HG03060 (cell line): ENCODE measurements at regions not wholly inside any gene's neighbourhood (a gene's known extent, or its start where the extent isn't known, plus 50 kb on each side); places are given as distances from the start of the nearest gene placed in this dataset.
"Not testable (repeated sequence)": the region's sequence is repeated elsewhere in the genome, so short reads cannot be mapped to it uniquely, and the experiment has no call there.

Source experiments
- ATAC-seq: cut with Tn5 transposase; IDR thresholded peaks from one replicate; pipeline ENCODE4 v1.9.1; 2021; ENCODE audit warnings: low read depth, moderate number of reproducible peaks; ENCODE audit not compliant: unreplicated experiment

GRCh38 chr17:63286254-63286653, 159.9 kb downstream of the CYB561 start:
- no peak for ATAC-seq

GRCh38 chr17:63287006-63287405, 159.1 kb downstream of the CYB561 start:
- not testable (repeated sequence) for ATAC-seq

GRCh38 chr17:63289931-63290330, 156.2 kb downstream of the CYB561 start:
- no peak for ATAC-seq

- no peak for ATAC-seq
Observed at GRCh38 chr17:63290351-63290750, 155.8 kb downstream of the CYB561 start.

GRCh38 chr17:63290784-63291183, 155.3 kb downstream of the CYB561 start:
- no peak for ATAC-seq

GRCh38 chr17:63291258-63291657, 154.8 kb downstream of the CYB561 start:
- no peak for ATAC-seq

- no peak for ATAC-seq
Observed at GRCh38 chr17:63292421-63292820, 153.7 kb downstream of the CYB561 start.

GRCh38 chr17:63293323-63294075, 152.6 kb downstream of the CYB561 start:
- ATAC-seq, result no peak

- ATAC-seq, result no peak
Observed at GRCh38 chr17:63294776-63295175, 151.3 kb downstream of the CYB561 start.

- no peak for ATAC-seq
Observed at GRCh38 chr17:63295288-63295687, 150.8 kb downstream of the CYB561 start.

- no peak for ATAC-seq
Observed at GRCh38 chr17:63295839-63296590, 150.1 kb downstream of the CYB561 start.

GRCh38 chr17:63298916-63299315, 147.2 kb downstream of the CYB561 start:
- not testable (repeated sequence) for ATAC-seq

GRCh38 chr17:63304704-63305261, 141.3 kb downstream of the CYB561 start:
- ATAC-seq, result no peak

GRCh38 chr17:63305857-63306256, 140.2 kb downstream of the CYB561 start:
- no peak for ATAC-seq

GRCh38 chr17:63306855-63307254, 139.3 kb downstream of the CYB561 start:
- ATAC-seq, result no peak

- ATAC-seq, result no peak
Observed at GRCh38 chr17:63308272-63308671, 137.8 kb downstream of the CYB561 start.

GRCh38 chr17:63309021-63309420, 137.1 kb downstream of the CYB561 start:
- no peak for ATAC-seq

- no peak for ATAC-seq
Observed at GRCh38 chr17:63311416-63311937, 134.6 kb downstream of the CYB561 start.

- ATAC-seq, result no peak
Observed at GRCh38 chr17:63314761-63315160, 131.3 kb downstream of the CYB561 start.

- ATAC-seq, result no peak
Observed at GRCh38 chr17:63316100-63316499, 130.0 kb downstream of the CYB561 start.

GRCh38 chr17:63317166-63317840, 128.8 kb downstream of the CYB561 start:
- no peak for ATAC-seq
